ENCODE measurements at regions not wholly inside any gene's neighbourhood (a gene's known extent, or its start where the extent isn't known, plus 50 kb on each side); places are given as distances from the start of the nearest gene placed in this dataset.

DNA sequence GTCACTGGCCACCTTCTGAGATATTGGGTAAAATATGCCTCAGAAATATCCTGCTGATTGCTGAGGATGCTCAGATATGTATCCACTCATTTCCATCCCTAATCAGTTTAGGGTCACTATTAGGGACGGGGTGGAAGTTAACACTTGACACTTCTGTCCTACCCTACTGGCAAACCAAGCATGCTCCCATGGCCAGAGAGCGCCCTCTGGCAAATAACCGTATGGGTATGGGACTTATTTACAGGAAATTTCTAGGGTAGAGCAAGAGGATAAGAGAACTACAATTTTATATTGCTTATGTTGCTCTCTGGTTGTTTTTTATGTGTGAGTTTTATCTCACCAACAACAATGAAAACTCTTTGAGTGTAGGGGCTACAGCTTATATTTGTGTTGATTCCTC, 86.8 kb upstream of the TSPAN7 start:
- no peak for TF ChIP-seq CREB1 (CRISPR knock-in tag; IDR thresholded peaks at IDR 0.05; ENCODE audit: low read depth)
- no peak for TF ChIP-seq EZH2 (IDR thresholded peaks at IDR 0.05; ENCODE audit: low read depth, unreplicated experiment)
- TF ChIP-seq JUNB (IDR thresholded peaks at IDR 0.05; ENCODE audit: unreplicated experiment) = no peak
- TF ChIP-seq, protein P1, sequence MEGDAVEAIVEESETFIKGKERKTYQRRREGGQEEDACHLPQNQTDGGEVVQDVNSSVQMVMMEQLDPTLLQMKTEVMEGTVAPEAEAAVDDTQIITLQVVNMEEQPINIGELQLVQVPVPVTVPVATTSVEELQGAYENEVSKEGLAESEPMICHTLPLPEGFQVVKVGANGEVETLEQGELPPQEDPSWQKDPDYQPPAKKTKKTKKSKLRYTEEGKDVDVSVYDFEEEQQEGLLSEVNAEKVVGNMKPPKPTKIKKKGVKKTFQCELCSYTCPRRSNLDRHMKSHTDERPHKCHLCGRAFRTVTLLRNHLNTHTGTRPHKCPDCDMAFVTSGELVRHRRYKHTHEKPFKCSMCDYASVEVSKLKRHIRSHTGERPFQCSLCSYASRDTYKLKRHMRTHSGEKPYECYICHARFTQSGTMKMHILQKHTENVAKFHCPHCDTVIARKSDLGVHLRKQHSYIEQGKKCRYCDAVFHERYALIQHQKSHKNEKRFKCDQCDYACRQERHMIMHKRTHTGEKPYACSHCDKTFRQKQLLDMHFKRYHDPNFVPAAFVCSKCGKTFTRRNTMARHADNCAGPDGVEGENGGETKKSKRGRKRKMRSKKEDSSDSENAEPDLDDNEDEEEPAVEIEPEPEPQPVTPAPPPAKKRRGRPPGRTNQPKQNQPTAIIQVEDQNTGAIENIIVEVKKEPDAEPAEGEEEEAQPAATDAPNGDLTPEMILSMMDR (conservative IDR thresholded peaks at IDR 0.05; ENCODE audit: low read depth in 2 of 2) = peak; percentile 24 to 65; a peak in 3 of 4 replicates
- Mint-ChIP-seq H3K27ac (no peak overlapping the region), H3K4me1 (no peaks in the 10 kb centered on the region)

GRCh38 chrX:38482183-38482582, 79.2 kb upstream of the TSPAN7 start:
- Histone ChIP-seq H3K4me3 (no peak overlapping the region), H3K27me3 (ENCODE audit: insufficient read depth) (no peaks in the 10 kb centered on the region), H3K27ac (ENCODE audit: low read depth) (no peak overlapping the region), H3K79me2 (replicated peaks; ENCODE audit: insufficient read depth) (no peaks in the 10 kb centered on the region), H3K36me3 (ENCODE audit: insufficient read depth) (no peaks in the 10 kb centered on the region), H2AFZ (no peak overlapping the region), H3K4me2 (no peak overlapping the region), H3K4me1 (ENCODE audit: insufficient read depth) (no peaks in the 10 kb centered on the region), H3F3A (replicated peaks; ENCODE audit: low read depth) (no peaks in the 10 kb centered on the region), H4K20me1 (replicated peaks; ENCODE audit: insufficient read depth) (no peaks in the 10 kb centered on the region), H3K9me2 (ENCODE audit: insufficient read depth) (no peaks in the 10 kb centered on the region)
- no peak overlapping the region for H3K27ac Mint-ChIP-seq
- no peak for TF ChIP-seq EZH2 (IDR thresholded peaks at IDR 0.05; ENCODE audit: low read depth, unreplicated experiment)
- TF ChIP-seq STAT1 (IDR thresholded peaks at IDR 0.05; ENCODE audit: unreplicated experiment) = no peak
- TF ChIP-seq ZNF331 (CRISPR knock-in tag; IDR thresholded peaks at IDR 0.05; ENCODE audit: low read depth) = no peak
- TF ChIP-seq NANOG (IDR thresholded peaks at IDR 0.05; ENCODE audit: borderline replicate concordance) = no peak
- H3K36me3 Mint-ChIP-seq (ENCODE audit: low read depth) = no peaks in the 10 kb centered on the region
- no peak for ATAC-seq
- no peak for DNase-seq (ENCODE audit: low spot score)
- no peaks in the 10 kb centered on the region for H3K9me3 Mint-ChIP-seq
- 0 out of 3 replicates have a peak, but pooled peaks cover 2% of the 10 kb centered on the region for H3K4me1 Mint-ChIP-seq
- H3K27me3 Mint-ChIP-seq (ENCODE audit: insufficient read depth, low read depth, poor library complexity) = peaks cover 2% of the 10 kb centered on the region
- H3K4me3 Mint-ChIP-seq = no peak overlapping the region

More for the DNA sequence above, 86.8 kb upstream of the TSPAN7 start:
- Mint-ChIP-seq H3K9me3 (no peaks in the 10 kb centered on the region), H3K4me3 (no peak overlapping the region), H3K36me3 (ENCODE audit: low read depth) (no peaks in the 10 kb centered on the region), H3K27me3 (ENCODE audit: insufficient read depth, low read depth, poor library complexity) (peaks cover 3% of the 10 kb centered on the region)
- no peak overlapping the region for H3K4me2 ChIP-seq
- ATAC-seq (peak; percentile 47), DNase-seq (ENCODE audit: low spot score) (peak; percentile 9)
- no peak overlapping the region for H3K4me3 ChIP-seq
- H3K27me3 ChIP-seq (ENCODE audit: insufficient read depth) = no peaks in the 10 kb centered on the region
- no peak overlapping the region for H2AFZ ChIP-seq
- no peaks in the 10 kb centered on the region for H3K79me2 ChIP-seq (replicated peaks; ENCODE audit: insufficient read depth)
- no peaks in the 10 kb centered on the region for H4K20me1 ChIP-seq (replicated peaks; ENCODE audit: insufficient read depth)
- no peak overlapping the region for H3K27ac ChIP-seq (ENCODE audit: low read depth)
- no peaks in the 10 kb centered on the region for H3K36me3 ChIP-seq (ENCODE audit: insufficient read depth)
- no peaks in the 10 kb centered on the region for H3K9me2 ChIP-seq (ENCODE audit: insufficient read depth)
- H3K4me1 ChIP-seq (ENCODE audit: insufficient read depth) = no peaks in the 10 kb centered on the region
- H3F3A ChIP-seq (replicated peaks; ENCODE audit: low read depth) = no peaks in the 10 kb centered on the region

DNA sequence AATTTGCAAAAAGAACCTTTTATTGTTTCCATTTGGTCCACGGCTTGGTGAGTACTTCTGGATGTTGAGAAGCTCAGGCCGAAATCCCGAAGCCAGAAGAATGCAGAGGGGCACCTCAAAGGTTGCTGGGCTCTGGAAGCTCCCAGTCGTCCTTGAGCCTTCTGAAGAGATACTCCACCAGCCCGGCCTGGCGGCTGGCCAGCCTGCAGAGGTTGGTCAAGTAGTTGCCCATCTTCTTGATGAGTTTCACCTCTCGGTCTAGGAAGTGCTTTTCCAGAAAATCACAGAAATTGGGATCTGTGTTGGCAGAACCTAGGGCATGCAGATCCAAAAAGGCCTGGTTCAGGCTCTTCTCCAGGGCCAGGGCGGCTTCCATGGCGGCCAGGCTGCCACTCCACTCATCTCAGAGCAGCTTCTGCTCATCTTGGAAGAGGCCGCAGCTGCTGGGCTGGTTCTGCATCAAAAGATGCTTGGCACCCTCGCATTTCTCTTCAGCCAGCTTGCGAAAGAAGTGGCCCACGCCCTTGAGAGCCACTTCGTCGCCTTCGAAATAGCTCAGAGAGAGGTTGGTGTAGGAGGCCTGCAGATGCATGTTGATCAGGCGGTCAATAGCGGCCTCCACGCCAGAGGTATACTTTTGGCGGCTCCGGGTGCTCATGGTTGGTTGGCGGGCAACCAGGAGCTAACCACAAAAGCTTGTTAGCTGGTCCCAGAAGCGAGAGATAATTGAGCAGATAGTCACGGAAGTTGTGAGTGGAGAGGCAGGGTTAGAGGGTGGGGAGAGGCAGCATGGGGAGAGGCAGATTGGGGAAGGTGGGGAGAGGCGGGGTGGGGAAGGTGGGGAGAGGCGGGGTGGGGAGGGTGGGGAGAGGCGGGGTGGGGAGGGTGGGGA, 76.5 kb upstream of the TSPAN7 start:
- ATAC-seq (no peak), DNase-seq (ENCODE audit: low spot score) (no peak)
- no peaks in the 10 kb centered on the region for H3K4me1 ChIP-seq (ENCODE audit: insufficient read depth)
- peaks cover 2% of the 10 kb centered on the region; the same call in 1 of the 3 replicates for H3K4me1 Mint-ChIP-seq
- no peaks in the 10 kb centered on the region for H3K9me2 ChIP-seq (ENCODE audit: insufficient read depth)
- no peaks in the 10 kb centered on the region for H3K36me3 ChIP-seq (ENCODE audit: insufficient read depth)
- H3K4me2 ChIP-seq = no peak overlapping the region
- no peak overlapping the region for H3K4me3 Mint-ChIP-seq
- H3K9me3 Mint-ChIP-seq = no peaks in the 10 kb centered on the region
- no peaks in the 10 kb centered on the region for H4K20me1 ChIP-seq (replicated peaks; ENCODE audit: insufficient read depth)
- no peaks in the 10 kb centered on the region for H3K36me3 Mint-ChIP-seq (ENCODE audit: low read depth)
- no peaks in the 10 kb centered on the region for H3F3A ChIP-seq (replicated peaks; ENCODE audit: low read depth)
- no peak overlapping the region for H3K27ac Mint-ChIP-seq
- no peaks in the 10 kb centered on the region for H3K27me3 Mint-ChIP-seq (ENCODE audit: insufficient read depth, low read depth, poor library complexity)
- H3K27ac ChIP-seq (ENCODE audit: low read depth) = no peak overlapping the region
- no peaks in the 10 kb centered on the region for H3K27me3 ChIP-seq (ENCODE audit: insufficient read depth)
- H3K4me3 ChIP-seq = no peak overlapping the region
- no peak overlapping the region for H2AFZ ChIP-seq
- H3K79me2 ChIP-seq (replicated peaks; ENCODE audit: insufficient read depth) = no peaks in the 10 kb centered on the region
- TF ChIP-seq, protein P2, sequence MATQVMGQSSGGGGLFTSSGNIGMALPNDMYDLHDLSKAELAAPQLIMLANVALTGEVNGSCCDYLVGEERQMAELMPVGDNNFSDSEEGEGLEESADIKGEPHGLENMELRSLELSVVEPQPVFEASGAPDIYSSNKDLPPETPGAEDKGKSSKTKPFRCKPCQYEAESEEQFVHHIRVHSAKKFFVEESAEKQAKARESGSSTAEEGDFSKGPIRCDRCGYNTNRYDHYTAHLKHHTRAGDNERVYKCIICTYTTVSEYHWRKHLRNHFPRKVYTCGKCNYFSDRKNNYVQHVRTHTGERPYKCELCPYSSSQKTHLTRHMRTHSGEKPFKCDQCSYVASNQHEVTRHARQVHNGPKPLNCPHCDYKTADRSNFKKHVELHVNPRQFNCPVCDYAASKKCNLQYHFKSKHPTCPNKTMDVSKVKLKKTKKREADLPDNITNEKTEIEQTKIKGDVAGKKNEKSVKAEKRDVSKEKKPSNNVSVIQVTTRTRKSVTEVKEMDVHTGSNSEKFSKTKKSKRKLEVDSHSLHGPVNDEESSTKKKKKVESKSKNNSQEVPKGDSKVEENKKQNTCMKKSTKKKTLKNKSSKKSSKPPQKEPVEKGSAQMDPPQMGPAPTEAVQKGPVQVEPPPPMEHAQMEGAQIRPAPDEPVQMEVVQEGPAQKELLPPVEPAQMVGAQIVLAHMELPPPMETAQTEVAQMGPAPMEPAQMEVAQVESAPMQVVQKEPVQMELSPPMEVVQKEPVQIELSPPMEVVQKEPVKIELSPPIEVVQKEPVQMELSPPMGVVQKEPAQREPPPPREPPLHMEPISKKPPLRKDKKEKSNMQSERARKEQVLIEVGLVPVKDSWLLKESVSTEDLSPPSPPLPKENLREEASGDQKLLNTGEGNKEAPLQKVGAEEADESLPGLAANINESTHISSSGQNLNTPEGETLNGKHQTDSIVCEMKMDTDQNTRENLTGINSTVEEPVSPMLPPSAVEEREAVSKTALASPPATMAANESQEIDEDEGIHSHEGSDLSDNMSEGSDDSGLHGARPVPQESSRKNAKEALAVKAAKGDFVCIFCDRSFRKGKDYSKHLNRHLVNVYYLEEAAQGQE (IDR thresholded peaks at IDR 0.05; ENCODE audit: unreplicated experiment) = no peak
- TF ChIP-seq EZH2 (IDR thresholded peaks at IDR 0.05; ENCODE audit: low read depth, unreplicated experiment) (no peak), EZH2phosphoT487 (IDR thresholded peaks at IDR 0.05; ENCODE audit: unreplicated experiment) (no peak), POLR2AphosphoS5 (IDR thresholded peaks at IDR 0.05; ENCODE audit: low read depth) (no peak)

Data from GM23338 (cell line).